ENCODE measurements at regions not wholly inside any gene's neighbourhood (a gene's known extent, or its start where the extent isn't known, plus 50 kb on each side); places are given as distances from the start of the nearest gene placed in this dataset.

DNA sequence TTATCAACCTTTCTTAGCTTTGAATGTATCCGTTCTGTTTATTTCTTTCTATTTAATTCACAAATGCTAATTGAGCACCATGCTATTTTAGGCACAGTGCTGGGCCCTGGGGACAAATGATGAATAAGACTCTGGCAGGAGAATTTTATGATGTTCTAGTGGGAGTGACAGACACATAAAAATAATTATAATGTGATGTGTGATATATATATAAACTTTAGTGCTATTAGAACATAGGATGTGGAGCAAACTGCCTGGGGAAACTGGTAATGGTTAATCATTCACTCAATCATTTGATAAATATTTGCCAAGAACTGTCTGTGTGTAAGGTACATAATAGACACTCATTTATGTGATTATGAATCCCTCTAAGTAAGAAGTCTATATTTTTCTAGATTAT lies 50.7 kb upstream of the FRY start:
- Histone ChIP-seq H2AFZ (ENCODE audit: low read length) (no peak overlapping the region), H3F3A (ENCODE audit: low read depth) (no peaks in the 10 kb centered on the region), H3K36me3 (ENCODE audit: insufficient read depth, low read length) (no peaks in the 10 kb centered on the region), H3K4me3 (ENCODE audit: low read length, poor library complexity, severe bottlenecking) (no peak overlapping the region), H3K27me3 (ENCODE audit: insufficient read depth, low read length, poor library complexity, severe bottlenecking) (no peaks in the 10 kb centered on the region), H3K79me2 (ENCODE audit: insufficient read depth, low read length) (no peaks in the 10 kb centered on the region), H3K9me2 (replicated peaks; ENCODE audit: low read depth, low read length) (no peaks in the 10 kb centered on the region), H3K4me2 (ENCODE audit: low read depth, low read length, poor library complexity, severe bottlenecking) (no peak overlapping the region), H4K20me1 (ENCODE audit: insufficient read depth, low read length, poor library complexity, severe bottlenecking) (no peaks in the 10 kb centered on the region), H3K4me1 (ENCODE audit: insufficient read depth, low read length, poor library complexity, severe bottlenecking) (no peaks in the 10 kb centered on the region), H3K9me3 (ENCODE audit: insufficient read depth, low read depth, low read length) (no peaks in the 10 kb centered on the region), H3K9ac (ENCODE audit: low read depth, low read length, poor library complexity, severe bottlenecking) (no peak overlapping the region)
- TF ChIP-seq EZH2phosphoT487 (IDR thresholded peaks at IDR 0.05; ENCODE audit: borderline replicate concordance): no peak
- TF ChIP-seq, protein P1, sequence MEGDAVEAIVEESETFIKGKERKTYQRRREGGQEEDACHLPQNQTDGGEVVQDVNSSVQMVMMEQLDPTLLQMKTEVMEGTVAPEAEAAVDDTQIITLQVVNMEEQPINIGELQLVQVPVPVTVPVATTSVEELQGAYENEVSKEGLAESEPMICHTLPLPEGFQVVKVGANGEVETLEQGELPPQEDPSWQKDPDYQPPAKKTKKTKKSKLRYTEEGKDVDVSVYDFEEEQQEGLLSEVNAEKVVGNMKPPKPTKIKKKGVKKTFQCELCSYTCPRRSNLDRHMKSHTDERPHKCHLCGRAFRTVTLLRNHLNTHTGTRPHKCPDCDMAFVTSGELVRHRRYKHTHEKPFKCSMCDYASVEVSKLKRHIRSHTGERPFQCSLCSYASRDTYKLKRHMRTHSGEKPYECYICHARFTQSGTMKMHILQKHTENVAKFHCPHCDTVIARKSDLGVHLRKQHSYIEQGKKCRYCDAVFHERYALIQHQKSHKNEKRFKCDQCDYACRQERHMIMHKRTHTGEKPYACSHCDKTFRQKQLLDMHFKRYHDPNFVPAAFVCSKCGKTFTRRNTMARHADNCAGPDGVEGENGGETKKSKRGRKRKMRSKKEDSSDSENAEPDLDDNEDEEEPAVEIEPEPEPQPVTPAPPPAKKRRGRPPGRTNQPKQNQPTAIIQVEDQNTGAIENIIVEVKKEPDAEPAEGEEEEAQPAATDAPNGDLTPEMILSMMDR (conservative IDR thresholded peaks at IDR 0.05; ENCODE audit: low read length): no peak
